GM19043 (cell line): ENCODE measurements at regions not wholly inside any gene's neighbourhood (a gene's known extent, or its start where the extent isn't known, plus 50 kb on each side); places are given as distances from the start of the nearest gene placed in this dataset.

Experiments used
- ATAC-seq: cut with Tn5 transposase; IDR thresholded peaks from one replicate; pipeline ENCODE4 v1.9.1; 2021; ENCODE audit warnings: low read depth; ENCODE audit not compliant: unreplicated experiment

GRCh38 chr4:155523358-155523757 is 143.3 kb upstream of the GUCY1A1 start:
- ATAC-seq: no peak

- ATAC-seq: no peak
Measured at GRCh38 chr4:155522201-155522600, 144.4 kb upstream of the GUCY1A1 start.

GRCh38 chr4:155521382-155521781 is 144.6 kb upstream of the MAP9 start:
- no peak for ATAC-seq

GRCh38 chr4:155515444-155516075 is 138.8 kb upstream of the MAP9 start:
- no peak for ATAC-seq

GRCh38 chr4:155514628-155515027 is 137.9 kb upstream of the MAP9 start:
- no peak for ATAC-seq

- no peak for ATAC-seq
Measured at GRCh38 chr4:155512817-155513216, 136.1 kb upstream of the MAP9 start.

GRCh38 chr4:155512046-155512445 is 135.3 kb upstream of the MAP9 start:
- ATAC-seq: no peak

- no peak for ATAC-seq
Measured at GRCh38 chr4:155510771-155511170, 134.0 kb upstream of the MAP9 start.

GRCh38 chr4:155509555-155509954 is 132.8 kb upstream of the MAP9 start:
- no peak for ATAC-seq

- ATAC-seq: no peak
Measured at GRCh38 chr4:155506745-155507144, 130.0 kb upstream of the MAP9 start.

GRCh38 chr4:155505321-155505720 is 128.6 kb upstream of the MAP9 start:
- ATAC-seq: no peak

GRCh38 chr4:155497306-155497705 is 120.5 kb upstream of the MAP9 start:
- ATAC-seq: no peak

- ATAC-seq: no peak
Measured at GRCh38 chr4:155496294-155496626, 119.5 kb upstream of the MAP9 start.

- no peak for ATAC-seq
Measured at GRCh38 chr4:155495572-155496293, 119.0 kb upstream of the MAP9 start.

- no peak for ATAC-seq
Measured at GRCh38 chr4:155494037-155494718, 117.4 kb upstream of the MAP9 start.

GRCh38 chr4:155491336-155492120 is 114.8 kb upstream of the MAP9 start:
- ATAC-seq: peak; percentile 93

- ATAC-seq: no peak
Measured at GRCh38 chr4:155489271-155489670, 112.5 kb upstream of the MAP9 start.

GRCh38 chr4:155488691-155489090 is 111.9 kb upstream of the MAP9 start:
- ATAC-seq: no peak

- no peak for ATAC-seq
Measured at GRCh38 chr4:155487210-155487609, 110.4 kb upstream of the MAP9 start.

GRCh38 chr4:155481150-155481549 is 104.4 kb upstream of the MAP9 start:
- no peak for ATAC-seq

GRCh38 chr4:155479835-155480234 is 103.1 kb upstream of the MAP9 start:
- no peak for ATAC-seq
